Activated T-helper 1 cell treated with anti-CD3 and anti-CD28 coated beads, Interleukin-2, amount 50 U/mL, for 16 hours (primary cell): ENCODE measurements at regions not wholly inside any gene's neighbourhood (a gene's known extent, or its start where the extent isn't known, plus 50 kb on each side); places are given as distances from the start of the nearest gene placed in this dataset.

Experiments used
- DNase-seq, 2 donors: peaks; one replicate each; pipeline ENCODE4 v3.0.0-alpha.2; 2020; ENCODE audit warnings: low read depth in 1 of 2, low spot score in 1 of 2

GRCh38 chr13:21998279-21998990, 327.6 kb downstream of the FGF9 start:
- no peak for DNase-seq

GRCh38 chr13:21999666-22000065, 328.8 kb downstream of the FGF9 start:
- no peak for DNase-seq

GRCh38 chr13:22000191-22000590, 329.3 kb downstream of the FGF9 start:
- DNase-seq: no peak

- no peak for DNase-seq
Measured at GRCh38 chr13:22001336-22001735, 330.5 kb downstream of the FGF9 start.

- DNase-seq: no peak
Measured at GRCh38 chr13:22002893-22003292, 332.0 kb downstream of the FGF9 start.

GRCh38 chr13:22009500-22009899, 338.6 kb downstream of the FGF9 start:
- no peak for DNase-seq

- DNase-seq: no peak
Measured at GRCh38 chr13:22009937-22010336, 339.1 kb downstream of the FGF9 start.

GRCh38 chr13:22012686-22013085, 341.8 kb downstream of the FGF9 start:
- no peak for DNase-seq

- no peak for DNase-seq
Measured at GRCh38 chr13:22014469-22014868, 343.6 kb downstream of the FGF9 start.

- no peak for DNase-seq
Measured at GRCh38 chr13:22017226-22017625, 346.4 kb downstream of the FGF9 start.

GRCh38 chr13:22018076-22018835, 347.4 kb downstream of the FGF9 start:
- no peak for DNase-seq

- no peak for DNase-seq
Measured at GRCh38 chr13:22018836-22019210, 347.9 kb downstream of the FGF9 start.

GRCh38 chr13:22024381-22024994, 353.6 kb downstream of the FGF9 start:
- DNase-seq: no peak

- no peak for DNase-seq
Measured at GRCh38 chr13:22027566-22027965, 356.7 kb downstream of the FGF9 start.

GRCh38 chr13:22028831-22029230, 358.0 kb downstream of the FGF9 start:
- DNase-seq: no peak

GRCh38 chr13:22030321-22030720, 359.4 kb downstream of the FGF9 start:
- DNase-seq: no peak

- no peak for DNase-seq
Measured at GRCh38 chr13:22031702-22032286, 360.9 kb downstream of the FGF9 start.

- DNase-seq: no peak
Measured at GRCh38 chr13:22032905-22033304, 362.0 kb downstream of the FGF9 start.

GRCh38 chr13:22039961-22040360, 369.1 kb downstream of the FGF9 start:
- no peak for DNase-seq

- DNase-seq: no peak
Measured at GRCh38 chr13:22040810-22041364, 370.0 kb downstream of the FGF9 start.

GRCh38 chr13:22041741-22042140, 370.9 kb downstream of the FGF9 start:
- DNase-seq: no peak
